Colonic mucosa (tissue), 4 donors: ENCODE measurements at regions not wholly inside any gene's neighbourhood (a gene's known extent, or its start where the extent isn't known, plus 50 kb on each side); places are given as distances from the start of the nearest gene placed in this dataset.
A peak's percentile ranks its signal among the peaks of the same experiment; 100 is the strongest.

Experiments used
- DNase-seq: peaks from one replicate; pipeline ENCODE4 v3.0.0-alpha.2; 2020
- H3K27ac ChIP-seq: fragments of 200-600 bp; one replicate; pipeline ENCODE4 v1.8.0; 2021
- H3K27me3 ChIP-seq: fragments of 200-600 bp; one replicate; pipeline ENCODE4 v1.8.0; 2021
- H3K36me3 ChIP-seq: fragments of 200-600 bp; one replicate; pipeline ENCODE4 v1.8.0; 2021
- H3K4me1 ChIP-seq: fragments of 200-600 bp; one replicate; pipeline ENCODE4 v1.8.0; 2021; ENCODE audit warnings: mild to moderate bottlenecking
- H3K4me3 ChIP-seq: fragments of 200-600 bp; one replicate; pipeline ENCODE4 v1.8.0; 2021
- H3K9ac ChIP-seq, 2 donors: one replicate each; pipeline ENCODE4 v1.7.0; 2013; ENCODE audit warnings: control low read depth in 2 of 2, low read depth in 2 of 2, low read length in 2 of 2
- H3K9me3 ChIP-seq: fragments of 200-600 bp; one replicate; pipeline ENCODE4 v1.8.0; 2021
- CTCF ChIP-seq: fragments of 200-600 bp; IDR thresholded peaks from one replicate; pipeline ENCODE4 v1.8.0; 2022; ENCODE audit warnings: antibody characterized with exemption, mild to moderate bottlenecking
- intact Hi-C: fragments of 100-400 bp; cut with DNase I; formaldehyde crosslinking; loops from one replicate; pipeline ENCODE4 v1.14.1; 2022
- donor health status: healthy.
- donor health status: DM: no; HTN: no; CAD: no.
- donor health status: DM: no; HTN: no; CAD: no.

- DNase-seq = no peak
- no peaks in the 10 kb centered on the region for H3K9me3 ChIP-seq
- H3K27ac ChIP-seq = no peak overlapping the region
- H3K27me3 ChIP-seq = no peaks in the 10 kb centered on the region
- no peak overlapping the region for H3K4me3 ChIP-seq
- no peak overlapping the region for H3K9ac ChIP-seq
- H3K4me1 ChIP-seq = no peaks in the 10 kb centered on the region
- intact Hi-C loops = no loop called here
- H3K36me3 ChIP-seq = no peaks in the 10 kb centered on the region
- TF ChIP-seq CTCF = no peak
Observed at GRCh38 chr22:48974443-48975315, 853.0 kb downstream of the BRD1 start.

GRCh38 chr22:48973694-48974041 lies 854.0 kb downstream of the BRD1 start:
- no peak overlapping the region for H3K4me3 ChIP-seq
- H3K9ac ChIP-seq = no peak overlapping the region
- no peaks in the 10 kb centered on the region for H3K36me3 ChIP-seq
- H3K9me3 ChIP-seq = no peaks in the 10 kb centered on the region
- H3K27me3 ChIP-seq = no peaks in the 10 kb centered on the region
- intact Hi-C loops = no loop called here
- no peaks in the 10 kb centered on the region for H3K4me1 ChIP-seq
- no peak for TF ChIP-seq CTCF
- H3K27ac ChIP-seq = no peak overlapping the region
- DNase-seq = no peak

- Histone ChIP-seq H3K9me3 (no peaks in the 10 kb centered on the region), H3K4me1 (no peaks in the 10 kb centered on the region), H3K27me3 (no peaks in the 10 kb centered on the region), H3K36me3 (no peaks in the 10 kb centered on the region), H3K9ac (no peak overlapping the region), H3K4me3 (no peak overlapping the region), H3K27ac (no peak overlapping the region)
- intact Hi-C loops = no loop called here
- TF ChIP-seq CTCF = no peak
- DNase-seq = no peak
Observed at GRCh38 chr22:48972979-48973693, 854.5 kb downstream of the BRD1 start.

- Histone ChIP-seq H3K36me3 (no peaks in the 10 kb centered on the region), H3K4me1 (no peaks in the 10 kb centered on the region), H3K27ac (no peak overlapping the region), H3K4me3 (no peak overlapping the region), H3K27me3 (no peaks in the 10 kb centered on the region), H3K9me3 (no peaks in the 10 kb centered on the region), H3K9ac (no peak overlapping the region)
- peak; percentile 13 for DNase-seq
- peak; percentile 50 for TF ChIP-seq CTCF
- intact Hi-C loops = no loop called here
Observed at GRCh38 chr22:48968201-48968959, 859.3 kb downstream of the BRD1 start.

GRCh38 chr22:48963405-48963804 lies 864.3 kb downstream of the BRD1 start:
- no peak overlapping the region for H3K4me3 ChIP-seq
- H3K36me3 ChIP-seq = no peaks in the 10 kb centered on the region
- no peak overlapping the region for H3K9ac ChIP-seq
- no peaks in the 10 kb centered on the region for H3K9me3 ChIP-seq
- DNase-seq = no peak
- no peaks in the 10 kb centered on the region for H3K27me3 ChIP-seq
- H3K27ac ChIP-seq = no peak overlapping the region
- TF ChIP-seq CTCF = no peak
- intact Hi-C loops = no loop called here
- H3K4me1 ChIP-seq = no peaks in the 10 kb centered on the region
